IMR-90 (cell line): ENCODE measurements at regions not wholly inside any gene's neighbourhood (a gene's known extent, or its start where the extent isn't known, plus 50 kb on each side); places are given as distances from the start of the nearest gene placed in this dataset.

Experiments
- CEBPB ChIP-seq: IDR thresholded peaks from 2 replicates; pipeline ENCODE4 v1.6.1; 2012; ENCODE audit warnings: low read depth, low read length, improper control_type of control experiment
- CHD1 ChIP-seq: IDR thresholded peaks from 2 replicates; pipeline ENCODE4 v1.6.1; 2012; ENCODE audit warnings: low read depth, low read length, improper control_type of control experiment
- MAFK ChIP-seq: IDR thresholded peaks from 2 replicates; pipeline ENCODE4 v1.6.1; 2012; ENCODE audit warnings: low read depth, low read length, improper control_type of control experiment
- MAZ ChIP-seq: IDR thresholded peaks from 2 replicates; pipeline ENCODE4 v1.6.1; 2012; ENCODE audit warnings: low read depth, mild to moderate bottlenecking, low read length, improper control_type of control experiment, moderate library complexity, borderline replicate concordance
- MXI1 ChIP-seq: IDR thresholded peaks from 2 replicates; pipeline ENCODE4 v1.6.1; 2012; ENCODE audit warnings: low read depth, mild to moderate bottlenecking, low read length, moderate library complexity, borderline replicate concordance
- NFE2L2 ChIP-seq: fragments of 150-350 bp; IDR thresholded peaks from 2 replicates; pipeline ENCODE4 v1.6.1; 2016; ENCODE audit warnings: low read depth, mild to moderate bottlenecking, low read length
- POLR2A ChIP-seq: IDR thresholded peaks from 2 replicates; pipeline ENCODE4 v1.6.1; 2012; ENCODE audit warnings: mild to moderate bottlenecking, low read depth, low read length
- RAD21 ChIP-seq: IDR thresholded peaks from 2 replicates; pipeline ENCODE4 v1.6.1; 2012; ENCODE audit warnings: low read length, improper control_type of control experiment
- RCOR1 ChIP-seq: IDR thresholded peaks from 2 replicates; pipeline ENCODE4 v1.6.1; 2012; ENCODE audit warnings: mild to moderate bottlenecking, low read length, improper control_type of control experiment; ENCODE audit not compliant: insufficient replicate concordance
- RFX5 ChIP-seq: IDR thresholded peaks from 2 replicates; pipeline ENCODE4 v1.8.0; 2012; ENCODE audit warnings: low read depth, mild to moderate bottlenecking, low read length, moderate library complexity
- SMC3 ChIP-seq: fragments of 150-350 bp; IDR thresholded peaks from 2 replicates; pipeline ENCODE4 v1.6.1; 2016; ENCODE audit warnings: low read depth, mild to moderate bottlenecking, antibody characterized with exemption, low read length, moderate library complexity
- TF ChIP-seq, protein P1 (sequence below): conservative IDR thresholded peaks from 2 replicates; pipeline ENCODE4 v1.5.1; 2012; ENCODE audit warnings: mild to moderate bottlenecking, low read depth, low read length, improper control_type of control experiment
- TF ChIP-seq, protein P2 (sequence below): fragments of 150-350 bp; IDR thresholded peaks from 2 replicates; pipeline ENCODE4 v1.6.1; 2017; ENCODE audit warnings: mild to moderate bottlenecking, antibody characterized with exemption, low read length, low read depth
- TF ChIP-seq, protein P3 (sequence below): fragments of 150-350 bp; IDR thresholded peaks from 2 replicates; pipeline ENCODE4 v1.6.1; 2016; ENCODE audit warnings: low read depth, mild to moderate bottlenecking, low read length, moderate library complexity, borderline replicate concordance

DNA sequence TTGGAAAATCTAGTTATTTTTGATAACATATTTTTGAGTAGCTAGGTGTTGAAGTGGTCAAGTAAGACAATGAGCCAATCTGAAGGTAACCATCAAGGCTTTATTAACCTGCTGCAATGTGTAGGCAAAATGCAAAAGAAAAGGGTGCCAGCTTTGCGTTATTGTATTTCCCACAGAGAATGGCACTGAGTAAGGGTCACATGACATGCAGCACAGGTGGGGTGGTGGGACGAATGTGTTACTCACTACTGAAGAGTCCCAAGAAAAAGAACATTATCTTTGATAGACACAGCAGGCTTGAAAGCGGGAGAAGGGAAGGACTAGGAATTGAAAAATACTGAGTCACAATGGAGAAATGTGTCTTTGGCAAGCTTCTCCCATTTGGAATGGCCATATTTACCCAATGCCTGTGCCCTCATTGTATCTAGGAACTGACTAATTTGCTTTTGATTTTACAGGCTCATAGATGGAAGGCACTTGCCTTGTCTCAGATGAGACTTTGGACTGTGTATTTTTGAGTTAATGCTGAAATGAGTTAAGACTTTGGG is 898.6 kb upstream of the POT1 start:
- TF ChIP-seq POLR2A (no peak), CHD1 (no peak), RFX5 (no peak), RCOR1 (no peak), RAD21 (no peak), CEBPB (no peak), NFE2L2 (no peak), MXI1 (no peak), MAFK (no peak), SMC3 (no peak), MAZ (no peak)
- TF ChIP-seq, protein P1, sequence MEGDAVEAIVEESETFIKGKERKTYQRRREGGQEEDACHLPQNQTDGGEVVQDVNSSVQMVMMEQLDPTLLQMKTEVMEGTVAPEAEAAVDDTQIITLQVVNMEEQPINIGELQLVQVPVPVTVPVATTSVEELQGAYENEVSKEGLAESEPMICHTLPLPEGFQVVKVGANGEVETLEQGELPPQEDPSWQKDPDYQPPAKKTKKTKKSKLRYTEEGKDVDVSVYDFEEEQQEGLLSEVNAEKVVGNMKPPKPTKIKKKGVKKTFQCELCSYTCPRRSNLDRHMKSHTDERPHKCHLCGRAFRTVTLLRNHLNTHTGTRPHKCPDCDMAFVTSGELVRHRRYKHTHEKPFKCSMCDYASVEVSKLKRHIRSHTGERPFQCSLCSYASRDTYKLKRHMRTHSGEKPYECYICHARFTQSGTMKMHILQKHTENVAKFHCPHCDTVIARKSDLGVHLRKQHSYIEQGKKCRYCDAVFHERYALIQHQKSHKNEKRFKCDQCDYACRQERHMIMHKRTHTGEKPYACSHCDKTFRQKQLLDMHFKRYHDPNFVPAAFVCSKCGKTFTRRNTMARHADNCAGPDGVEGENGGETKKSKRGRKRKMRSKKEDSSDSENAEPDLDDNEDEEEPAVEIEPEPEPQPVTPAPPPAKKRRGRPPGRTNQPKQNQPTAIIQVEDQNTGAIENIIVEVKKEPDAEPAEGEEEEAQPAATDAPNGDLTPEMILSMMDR, result no peak
- TF ChIP-seq, protein P2, sequence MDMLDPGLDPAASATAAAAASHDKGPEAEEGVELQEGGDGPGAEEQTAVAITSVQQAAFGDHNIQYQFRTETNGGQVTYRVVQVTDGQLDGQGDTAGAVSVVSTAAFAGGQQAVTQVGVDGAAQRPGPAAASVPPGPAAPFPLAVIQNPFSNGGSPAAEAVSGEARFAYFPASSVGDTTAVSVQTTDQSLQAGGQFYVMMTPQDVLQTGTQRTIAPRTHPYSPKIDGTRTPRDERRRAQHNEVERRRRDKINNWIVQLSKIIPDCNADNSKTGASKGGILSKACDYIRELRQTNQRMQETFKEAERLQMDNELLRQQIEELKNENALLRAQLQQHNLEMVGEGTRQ, result no peak
- TF ChIP-seq, protein P3, sequence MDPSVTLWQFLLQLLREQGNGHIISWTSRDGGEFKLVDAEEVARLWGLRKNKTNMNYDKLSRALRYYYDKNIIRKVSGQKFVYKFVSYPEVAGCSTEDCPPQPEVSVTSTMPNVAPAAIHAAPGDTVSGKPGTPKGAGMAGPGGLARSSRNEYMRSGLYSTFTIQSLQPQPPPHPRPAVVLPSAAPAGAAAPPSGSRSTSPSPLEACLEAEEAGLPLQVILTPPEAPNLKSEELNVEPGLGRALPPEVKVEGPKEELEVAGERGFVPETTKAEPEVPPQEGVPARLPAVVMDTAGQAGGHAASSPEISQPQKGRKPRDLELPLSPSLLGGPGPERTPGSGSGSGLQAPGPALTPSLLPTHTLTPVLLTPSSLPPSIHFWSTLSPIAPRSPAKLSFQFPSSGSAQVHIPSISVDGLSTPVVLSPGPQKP, result no peak
